Activated T-cell treated with anti-CD3 and anti-CD28 coated beads, Interleukin-2, amount 50 U/mL, for 4 hours (primary cell): ENCODE measurements at regions not wholly inside any gene's neighbourhood (a gene's known extent, or its start where the extent isn't known, plus 50 kb on each side); places are given as distances from the start of the nearest gene placed in this dataset.

Experiments used
- ATAC-seq, 2 donors: fragments of 200-7000 bp; cut with Tn5 transposase; one replicate each; pipeline ENCODE4 v1.10.0; 2021
- DNase-seq: peaks from one replicate; pipeline ENCODE4 v3.0.0-alpha.2; 2020
- H3K27me3 Mint-ChIP-seq: one replicate; pipeline ENCODE4 v1.8.0; 2021; ENCODE audit warnings: low read depth, mixed read lengths
- H3K36me3 Mint-ChIP-seq: one replicate; pipeline ENCODE4 v1.8.0; 2022; ENCODE audit warnings: mixed read lengths; ENCODE audit not compliant: insufficient read depth
- H3K4me1 Mint-ChIP-seq: one replicate; pipeline ENCODE4 v1.8.0; 2021; ENCODE audit warnings: low read depth, mixed read lengths
- H3K4me3 Mint-ChIP-seq: one replicate; pipeline ENCODE4 v1.8.0; 2021; ENCODE audit warnings: mild to moderate bottlenecking, moderate library complexity, mixed read lengths
- H3K9me3 Mint-ChIP-seq: one replicate; pipeline ENCODE4 v1.8.0; 2021; ENCODE audit warnings: mixed read lengths

GRCh38 chr10:78971094-78971682 is 97.6 kb upstream of the ZMIZ1 start:
- DNase-seq: no peak
- H3K4me3 Mint-ChIP-seq: no peak overlapping the region
- no peaks in the 10 kb centered on the region for H3K36me3 Mint-ChIP-seq
- peaks cover 25% of the 10 kb centered on the region for H3K4me1 Mint-ChIP-seq
- no peak for ATAC-seq
- no peaks in the 10 kb centered on the region for H3K27me3 Mint-ChIP-seq
- no peaks in the 10 kb centered on the region for H3K9me3 Mint-ChIP-seq

- DNase-seq (no peak), ATAC-seq (no peak)
- Mint-ChIP-seq H3K4me3 (peak overlapping the region; percentile 66), H3K36me3 (no peaks in the 10 kb centered on the region), H3K9me3 (no peaks in the 10 kb centered on the region), H3K4me1 (peaks cover 25% of the 10 kb centered on the region), H3K27me3 (no peaks in the 10 kb centered on the region)
Observed at GRCh38 chr10:78972160-78972946, 96.4 kb upstream of the ZMIZ1 start.

- ATAC-seq: peak; percentile 70 to 71
- H3K4me1 Mint-ChIP-seq: peaks cover 28% of the 10 kb centered on the region
- no peaks in the 10 kb centered on the region for H3K27me3 Mint-ChIP-seq
- H3K4me3 Mint-ChIP-seq: peak overlapping the region; percentile 66
- peak; percentile 65 for DNase-seq
- no peaks in the 10 kb centered on the region for H3K9me3 Mint-ChIP-seq
- H3K36me3 Mint-ChIP-seq: no peaks in the 10 kb centered on the region
Observed at GRCh38 chr10:78972947-78973900, 95.5 kb upstream of the ZMIZ1 start.

GRCh38 chr10:78973901-78974616 is 94.7 kb upstream of the ZMIZ1 start:
- DNase-seq (peak; percentile 14), ATAC-seq (peak; percentile 44 to 49)
- H3K9me3 Mint-ChIP-seq: no peaks in the 10 kb centered on the region
- peak overlapping the region; percentile 94 for H3K4me3 Mint-ChIP-seq
- H3K36me3 Mint-ChIP-seq: no peaks in the 10 kb centered on the region
- no peaks in the 10 kb centered on the region for H3K27me3 Mint-ChIP-seq
- H3K4me1 Mint-ChIP-seq: peaks cover 28% of the 10 kb centered on the region

- peaks cover 28% of the 10 kb centered on the region for H3K4me1 Mint-ChIP-seq
- no peaks in the 10 kb centered on the region for H3K9me3 Mint-ChIP-seq
- peak overlapping the region; percentile 94 for H3K4me3 Mint-ChIP-seq
- H3K27me3 Mint-ChIP-seq: no peaks in the 10 kb centered on the region
- H3K36me3 Mint-ChIP-seq: no peaks in the 10 kb centered on the region
- ATAC-seq (peak; percentile 65 to 76), DNase-seq (peak; percentile 62)
Observed at GRCh38 chr10:78974617-78975317, 94.0 kb upstream of the ZMIZ1 start.

- H3K36me3 Mint-ChIP-seq: no peaks in the 10 kb centered on the region
- no peaks in the 10 kb centered on the region for H3K9me3 Mint-ChIP-seq
- peaks cover 30% of the 10 kb centered on the region for H3K4me1 Mint-ChIP-seq
- H3K4me3 Mint-ChIP-seq: no peak overlapping the region
- ATAC-seq (no peak), DNase-seq (no peak)
- H3K27me3 Mint-ChIP-seq: no peaks in the 10 kb centered on the region
Observed at GRCh38 chr10:78975926-78976325, 92.8 kb upstream of the ZMIZ1 start.

GRCh38 chr10:78976825-78977755 is 91.7 kb upstream of the ZMIZ1 start:
- H3K27me3 Mint-ChIP-seq: no peaks in the 10 kb centered on the region
- no peak overlapping the region for H3K4me3 Mint-ChIP-seq

GRCh38 chr10:78979938-78980337 is 88.8 kb upstream of the ZMIZ1 start:
- H3K4me3 Mint-ChIP-seq: no peak overlapping the region
- no peaks in the 10 kb centered on the region for H3K9me3 Mint-ChIP-seq
- ATAC-seq (no peak), DNase-seq (no peak)
- no peaks in the 10 kb centered on the region for H3K36me3 Mint-ChIP-seq
- peaks cover 23% of the 10 kb centered on the region for H3K4me1 Mint-ChIP-seq
- H3K27me3 Mint-ChIP-seq: no peaks in the 10 kb centered on the region

More at GRCh38 chr10:78976825-78977755, 91.7 kb upstream of the ZMIZ1 start:
- no peak for ATAC-seq
- no peaks in the 10 kb centered on the region for H3K9me3 Mint-ChIP-seq
- peaks cover 37% of the 10 kb centered on the region for H3K4me1 Mint-ChIP-seq
- H3K36me3 Mint-ChIP-seq: no peaks in the 10 kb centered on the region
- DNase-seq: no peak

GRCh38 chr10:78980354-78980753 is 88.4 kb upstream of the ZMIZ1 start:
- Mint-ChIP-seq H3K36me3 (no peaks in the 10 kb centered on the region), H3K4me3 (no peak overlapping the region), H3K9me3 (no peaks in the 10 kb centered on the region), H3K27me3 (no peaks in the 10 kb centered on the region), H3K4me1 (peaks cover 20% of the 10 kb centered on the region)
- DNase-seq (no peak), ATAC-seq (no peak)

- Mint-ChIP-seq H3K36me3 (no peaks in the 10 kb centered on the region), H3K4me3 (no peak overlapping the region), H3K9me3 (no peaks in the 10 kb centered on the region), H3K27me3 (no peaks in the 10 kb centered on the region), H3K4me1 (peaks cover 15% of the 10 kb centered on the region)
- DNase-seq: no peak
- ATAC-seq: no peak
Observed at GRCh38 chr10:78980815-78981214, 88.0 kb upstream of the ZMIZ1 start.

GRCh38 chr10:78981257-78981969 is 87.4 kb upstream of the ZMIZ1 start:
- ATAC-seq (peak; percentile 72 to 74), DNase-seq (no peak)
- H3K27me3 Mint-ChIP-seq: no peaks in the 10 kb centered on the region
- no peaks in the 10 kb centered on the region for H3K9me3 Mint-ChIP-seq
- H3K4me3 Mint-ChIP-seq: no peak overlapping the region
- no peaks in the 10 kb centered on the region for H3K36me3 Mint-ChIP-seq
- peaks cover 11% of the 10 kb centered on the region for H3K4me1 Mint-ChIP-seq

- H3K27me3 Mint-ChIP-seq: no peaks in the 10 kb centered on the region
- no peaks in the 10 kb centered on the region for H3K9me3 Mint-ChIP-seq
- ATAC-seq (no peak), DNase-seq (no peak)
- peaks cover 11% of the 10 kb centered on the region for H3K4me1 Mint-ChIP-seq
- no peaks in the 10 kb centered on the region for H3K36me3 Mint-ChIP-seq
- H3K4me3 Mint-ChIP-seq: no peak overlapping the region
Observed at GRCh38 chr10:78981970-78982281, 86.8 kb upstream of the ZMIZ1 start.
